Ishikawa (cell line): ENCODE measurements at regions not wholly inside any gene's neighbourhood (a gene's known extent, or its start where the extent isn't known, plus 50 kb on each side); places are given as distances from the start of the nearest gene placed in this dataset.

ENCODE experiments used
- CREB1 ChIP-seq: IDR thresholded peaks from 2 replicates; pipeline ENCODE4 v1.6.1; 2012; ENCODE audit warnings: low read depth
- EGR1 ChIP-seq: IDR thresholded peaks from 2 replicates; pipeline ENCODE4 v1.6.1; 2012
- NFIC ChIP-seq: IDR thresholded peaks from 2 replicates; pipeline ENCODE4 v1.6.1; 2012
- RAD21 ChIP-seq: IDR thresholded peaks from 2 replicates; pipeline ENCODE4 v1.6.1; 2012; ENCODE audit warnings: low read depth
- REST ChIP-seq: IDR thresholded peaks from 2 replicates; pipeline ENCODE4 v1.6.1; 2012; ENCODE audit warnings: low read depth, mild to moderate bottlenecking
- TAF1 ChIP-seq: IDR thresholded peaks from 2 replicates; pipeline ENCODE4 v1.6.1; 2012; ENCODE audit warnings: low read depth, mild to moderate bottlenecking
- YY1 ChIP-seq: IDR thresholded peaks from 2 replicates; pipeline ENCODE4 v1.6.1; 2012; ENCODE audit warnings: low read depth
- TF ChIP-seq, protein P1 (sequence below): IDR thresholded peaks from 2 replicates; pipeline ENCODE4 v1.6.1; 2012

DNA sequence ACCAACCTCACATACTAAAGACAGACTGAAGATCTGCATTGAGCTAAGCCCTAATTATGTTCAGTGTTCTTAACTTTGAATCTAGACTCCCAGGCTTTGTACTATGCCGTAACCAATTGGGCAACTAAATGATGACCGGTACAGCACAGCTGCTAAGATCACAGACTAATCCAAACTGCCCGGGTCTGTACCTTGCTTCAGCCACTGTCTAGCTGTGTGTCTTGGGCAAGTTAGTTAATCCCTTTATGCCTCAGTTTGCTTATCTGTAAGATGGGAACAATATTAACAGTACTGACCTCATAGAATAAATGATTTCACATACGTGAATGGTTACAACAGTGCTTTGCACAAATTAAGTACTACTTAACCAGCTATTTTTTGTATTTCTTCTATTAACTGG, 205.8 kb upstream of the NFE2L3 start:
- TF ChIP-seq CREB1 (no peak), TAF1 (no peak), RAD21 (no peak), REST (no peak), YY1 (no peak), NFIC (no peak), EGR1 (no peak)
- TF ChIP-seq, protein P1, sequence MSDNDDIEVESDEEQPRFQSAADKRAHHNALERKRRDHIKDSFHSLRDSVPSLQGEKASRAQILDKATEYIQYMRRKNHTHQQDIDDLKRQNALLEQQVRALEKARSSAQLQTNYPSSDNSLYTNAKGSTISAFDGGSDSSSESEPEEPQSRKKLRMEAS: no peak
